Transverse colon (tissue), 4 donors: ENCODE measurements at regions not wholly inside any gene's neighbourhood (a gene's known extent, or its start where the extent isn't known, plus 50 kb on each side); places are given as distances from the start of the nearest gene placed in this dataset.

Experiments
- DNase-seq: peaks from one replicate; pipeline ENCODE4 v3.0.0-alpha.2; 2019
- H3K27ac ChIP-seq, 4 donors: fragments of 200-600 bp; sonication (generic); 2 replicates each; pipeline ENCODE4 v1.5.1; 2016 to 2018; ENCODE audit warnings: inconsistent platforms in 4 of 4
- H3K27me3 ChIP-seq: fragments of 200-600 bp; sonication (generic); 2 replicates; pipeline ENCODE4 v1.5.1; 2017; ENCODE audit warnings: inconsistent platforms
- H3K36me3 ChIP-seq, 4 donors: fragments of 200-600 bp; sonication (generic); 2 replicates each; pipeline ENCODE4 v1.5.1; 2017 to 2019; ENCODE audit warnings: inconsistent platforms in 4 of 4
- H3K4me1 ChIP-seq, 4 donors: fragments of 200-600 bp; sonication (generic); 2 replicates each; pipeline ENCODE4 v1.5.1; 2017 to 2020; ENCODE audit warnings: inconsistent platforms in 4 of 4
- H3K4me3 ChIP-seq, 4 donors: fragments of 200-600 bp; sonication (generic); 1 replicate in 1 of 4; 2 replicates in 3 of 4; pipeline versions ENCODE4 v1.5.1 to v1.6.1; 2017 to 2019; ENCODE audit warnings: inconsistent platforms in 4 of 4
- H3K9me3 ChIP-seq, 2 donors: fragments of 200-600 bp; sonication (generic); 2 replicates each; pipeline ENCODE4 v1.5.1; 2017 to 2019; ENCODE audit warnings: inconsistent platforms in 2 of 2
- CTCF ChIP-seq, 5 experiments: fragments of 200-600 bp in 3 of 5; fragments of 450-650 bp in 2 of 5; sonication (generic) in 3 of 5; IDR thresholded peaks; 1 replicate in 2 of 5; 2 replicates in 3 of 5; pipeline ENCODE4 v1.5.1; 2016 to 2017; ENCODE audit warnings: antibody characterized with exemption in 5 of 5, inconsistent platforms in 3 of 5, mild to moderate bottlenecking in 2 of 5, moderate library complexity in 1 of 5
- EP300 ChIP-seq: sonication (generic); formaldehyde crosslinking; IDR thresholded peaks from one replicate; pipeline ENCODE4 v1.6.1; 2017; ENCODE audit warnings: antibody characterized with exemption, low read depth
- POLR2A ChIP-seq: fragments of 450-650 bp; IDR thresholded peaks from one replicate; pipeline ENCODE4 v1.6.1; 2016; ENCODE audit warnings: antibody characterized with exemption, mild to moderate bottlenecking, moderate library complexity
- POLR2AphosphoS5 ChIP-seq, 3 donors: sonication (generic); formaldehyde crosslinking; IDR thresholded peaks; one replicate each; pipeline ENCODE4 v1.6.1; 2016; ENCODE audit warnings: antibody characterized with exemption in 3 of 3
- WGBS, 2 donors: methylation state at CpG; one replicate each; pipeline ENCODE4 v1.1.5; 2018; ENCODE audit warnings: low coverage in 1 of 2; 5-methylcytosine and 5-hydroxymethylcytosine counted together
- in situ Hi-C, 4 donors: fragments of 200-750 bp; cut with MboI; loops; one replicate each; pipeline versions ENCODE4 v1.15.0 to v1.15.1; 2017; ENCODE audit warnings: low sequenced_read_pairs in 3 of 4, low pct_ligation_motif_present in 1 of 4, low pct_unique_long_range_greater_than_20kb in 1 of 4
- intact Hi-C: fragments of 100-400 bp; cut with DNase I; formaldehyde crosslinking; loops from one replicate; pipeline ENCODE4 v1.15.1; 2023; ENCODE audit warnings: low total_unique reads

GRCh38 chr3:70856414-70857162, 544.1 kb upstream of the MDFIC2 start:
- Histone ChIP-seq H3K27me3 (no peaks in the 10 kb centered on the region), H3K9me3 (no peaks in the 10 kb centered on the region), H3K4me3 (no peak overlapping the region), H3K4me1 (peaks cover 0 to under 1% (median 0%) of the 10 kb centered on the region in 4 donors), H3K27ac (no peak overlapping the region), H3K36me3 (no peaks in the 10 kb centered on the region)
- no peak for TF ChIP-seq POLR2AphosphoS5 (IDR thresholded peaks at IDR 0.05)
- no peak for TF ChIP-seq CTCF (IDR thresholded peaks at IDR 0.05)
- no peak for TF ChIP-seq POLR2A
- no peak for TF ChIP-seq EP300
- in situ Hi-C loops (no loop called here), intact Hi-C loops (no loop called here)
- DNase-seq = no peak
- WGBS, 2 donors = 74 to 82% methylated on average over 6 to 7 of the region's 7 CpGs

GRCh38 chr3:70855149-70855548, 542.7 kb upstream of the MDFIC2 start:
- TF ChIP-seq EP300 (no peak), POLR2A (no peak), POLR2AphosphoS5 (IDR thresholded peaks at IDR 0.05) (no peak), CTCF (IDR thresholded peaks at IDR 0.05) (no peak)
- no peaks in the 10 kb centered on the region for H3K36me3 ChIP-seq
- H3K4me1 ChIP-seq = peaks cover 0 to 6% (median 3%) of the 10 kb centered on the region in 4 donors
- H3K27me3 ChIP-seq = no peaks in the 10 kb centered on the region
- no peak overlapping the region for H3K4me3 ChIP-seq
- H3K27ac ChIP-seq = no peak overlapping the region
- H3K9me3 ChIP-seq = no peaks in the 10 kb centered on the region
- 63% methylated on average over 2 of the region's 2 CpGs; no CpG with 5 or more reads in 1 of the 2 donors for WGBS, 2 donors
- DNase-seq = no peak
- intact Hi-C loops (no loop called here), in situ Hi-C loops (no loop called here)

- intact Hi-C loops (no loop called here), in situ Hi-C loops (no loop called here)
- Histone ChIP-seq H3K4me1 (peaks cover 0 to 6% (median 3%) of the 10 kb centered on the region in 4 donors), H3K27ac (no peak overlapping the region), H3K27me3 (no peaks in the 10 kb centered on the region), H3K36me3 (no peaks in the 10 kb centered on the region), H3K9me3 (no peaks in the 10 kb centered on the region), H3K4me3 (no peak overlapping the region)
- 72 to 80% methylated on average over 6 of the region's 6 CpGs for WGBS, 2 donors
- TF ChIP-seq POLR2A (no peak), EP300 (no peak), CTCF (IDR thresholded peaks at IDR 0.05) (no peak), POLR2AphosphoS5 (IDR thresholded peaks at IDR 0.05) (no peak)
- DNase-seq = no peak
Measured at GRCh38 chr3:70854108-70854507, 541.7 kb upstream of the MDFIC2 start.

- Histone ChIP-seq H3K4me3 (no peak overlapping the region), H3K4me1 (peaks cover 0 to 6% (median 3%) of the 10 kb centered on the region in 4 donors), H3K9me3 (no peaks in the 10 kb centered on the region), H3K27me3 (no peaks in the 10 kb centered on the region), H3K36me3 (no peaks in the 10 kb centered on the region), H3K27ac (no peak overlapping the region)
- intact Hi-C loops = no loop called here
- DNase-seq = no peak
- no peak for TF ChIP-seq POLR2AphosphoS5 (IDR thresholded peaks at IDR 0.05)
- no peak for TF ChIP-seq POLR2A
- TF ChIP-seq EP300 = no peak
- no peak for TF ChIP-seq CTCF (IDR thresholded peaks at IDR 0.05)
- WGBS, 2 donors = 77 to 80% methylated on average over 5 of the region's 5 CpGs
- in situ Hi-C loops = no loop called here
Measured at GRCh38 chr3:70853161-70853944, 540.9 kb upstream of the MDFIC2 start.
